GM10266 (cell line): ENCODE measurements at regions not wholly inside any gene's neighbourhood (a gene's known extent, or its start where the extent isn't known, plus 50 kb on each side); places are given as distances from the start of the nearest gene placed in this dataset.

Experiments used
- DNase-seq: peaks from one replicate; pipeline ENCODE4 v3.0.0; 2012; ENCODE audit errors: extremely low spot score
- TF ChIP-seq, protein P1 (sequence below): IDR thresholded peaks from 2 replicates; pipeline ENCODE4 v1.5.1; 2012; ENCODE audit warnings: mild to moderate bottlenecking, low read depth; ENCODE audit not compliant: control insufficient read depth, insufficient read depth; ENCODE audit errors: missing control alignments

DNA sequence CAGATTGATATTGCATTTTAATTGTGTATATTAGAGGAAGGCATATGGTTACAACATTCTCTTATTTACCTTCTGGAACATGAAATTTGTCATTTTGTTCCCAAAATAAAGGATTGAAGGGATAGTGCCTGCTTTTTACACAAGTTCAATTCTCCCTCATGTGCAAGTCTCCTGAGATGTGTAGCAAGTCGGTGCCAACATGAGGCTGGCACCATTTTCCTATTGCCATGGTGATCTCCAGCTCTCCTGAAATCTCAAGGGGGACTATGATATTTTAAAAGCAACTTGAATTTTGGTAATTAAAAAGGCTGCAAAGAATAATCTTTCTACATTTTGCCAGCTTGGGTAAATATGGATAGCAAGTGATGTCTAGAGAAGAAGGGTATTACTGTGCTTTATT is 693.3 kb upstream of the WWC1 start:
- TF ChIP-seq, protein P1, sequence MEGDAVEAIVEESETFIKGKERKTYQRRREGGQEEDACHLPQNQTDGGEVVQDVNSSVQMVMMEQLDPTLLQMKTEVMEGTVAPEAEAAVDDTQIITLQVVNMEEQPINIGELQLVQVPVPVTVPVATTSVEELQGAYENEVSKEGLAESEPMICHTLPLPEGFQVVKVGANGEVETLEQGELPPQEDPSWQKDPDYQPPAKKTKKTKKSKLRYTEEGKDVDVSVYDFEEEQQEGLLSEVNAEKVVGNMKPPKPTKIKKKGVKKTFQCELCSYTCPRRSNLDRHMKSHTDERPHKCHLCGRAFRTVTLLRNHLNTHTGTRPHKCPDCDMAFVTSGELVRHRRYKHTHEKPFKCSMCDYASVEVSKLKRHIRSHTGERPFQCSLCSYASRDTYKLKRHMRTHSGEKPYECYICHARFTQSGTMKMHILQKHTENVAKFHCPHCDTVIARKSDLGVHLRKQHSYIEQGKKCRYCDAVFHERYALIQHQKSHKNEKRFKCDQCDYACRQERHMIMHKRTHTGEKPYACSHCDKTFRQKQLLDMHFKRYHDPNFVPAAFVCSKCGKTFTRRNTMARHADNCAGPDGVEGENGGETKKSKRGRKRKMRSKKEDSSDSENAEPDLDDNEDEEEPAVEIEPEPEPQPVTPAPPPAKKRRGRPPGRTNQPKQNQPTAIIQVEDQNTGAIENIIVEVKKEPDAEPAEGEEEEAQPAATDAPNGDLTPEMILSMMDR = no peak
- DNase-seq = no peak

DNA sequence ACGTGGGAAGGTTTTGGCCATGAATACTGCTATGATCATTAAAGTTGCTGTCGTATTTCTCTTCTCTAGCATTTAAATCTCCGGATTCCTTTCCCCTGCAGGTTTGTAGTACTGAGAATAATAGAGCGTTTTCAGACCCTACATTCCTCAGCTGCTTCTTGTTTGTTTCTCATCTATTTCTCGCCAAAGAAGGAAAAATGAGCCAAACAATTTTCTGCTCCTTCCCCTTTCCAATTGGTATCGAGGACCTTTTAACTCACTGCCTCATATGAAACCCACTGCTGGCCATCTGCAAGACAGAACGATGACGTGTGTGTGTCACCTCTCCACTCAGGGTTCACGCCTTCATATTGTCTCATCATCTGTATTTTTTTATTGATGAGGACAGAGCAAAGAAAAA is 689.4 kb upstream of the WWC1 start:
- DNase-seq = no peak
- TF ChIP-seq, protein P1 = no peak

DNA sequence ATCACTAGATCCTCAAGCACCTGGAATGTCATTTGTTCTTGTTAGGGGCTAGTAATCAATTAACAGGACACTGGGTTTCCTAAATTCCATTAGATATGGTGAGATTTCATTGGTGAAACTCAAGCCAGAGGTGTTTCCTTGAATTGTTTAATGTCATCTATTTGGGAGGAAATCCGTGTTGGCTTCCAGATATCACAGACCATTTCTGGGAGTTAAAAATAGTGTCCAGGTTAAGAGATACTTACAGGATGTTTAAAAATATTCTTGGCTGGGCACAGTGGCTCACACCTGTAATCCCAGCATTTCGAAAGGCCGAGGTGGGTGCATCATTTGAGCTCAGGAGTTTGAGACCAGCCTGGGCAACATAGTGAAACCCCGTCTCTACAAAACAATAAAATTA is 688.3 kb upstream of the WWC1 start:
- TF ChIP-seq, protein P1 = no peak
- DNase-seq = no peak

DNA sequence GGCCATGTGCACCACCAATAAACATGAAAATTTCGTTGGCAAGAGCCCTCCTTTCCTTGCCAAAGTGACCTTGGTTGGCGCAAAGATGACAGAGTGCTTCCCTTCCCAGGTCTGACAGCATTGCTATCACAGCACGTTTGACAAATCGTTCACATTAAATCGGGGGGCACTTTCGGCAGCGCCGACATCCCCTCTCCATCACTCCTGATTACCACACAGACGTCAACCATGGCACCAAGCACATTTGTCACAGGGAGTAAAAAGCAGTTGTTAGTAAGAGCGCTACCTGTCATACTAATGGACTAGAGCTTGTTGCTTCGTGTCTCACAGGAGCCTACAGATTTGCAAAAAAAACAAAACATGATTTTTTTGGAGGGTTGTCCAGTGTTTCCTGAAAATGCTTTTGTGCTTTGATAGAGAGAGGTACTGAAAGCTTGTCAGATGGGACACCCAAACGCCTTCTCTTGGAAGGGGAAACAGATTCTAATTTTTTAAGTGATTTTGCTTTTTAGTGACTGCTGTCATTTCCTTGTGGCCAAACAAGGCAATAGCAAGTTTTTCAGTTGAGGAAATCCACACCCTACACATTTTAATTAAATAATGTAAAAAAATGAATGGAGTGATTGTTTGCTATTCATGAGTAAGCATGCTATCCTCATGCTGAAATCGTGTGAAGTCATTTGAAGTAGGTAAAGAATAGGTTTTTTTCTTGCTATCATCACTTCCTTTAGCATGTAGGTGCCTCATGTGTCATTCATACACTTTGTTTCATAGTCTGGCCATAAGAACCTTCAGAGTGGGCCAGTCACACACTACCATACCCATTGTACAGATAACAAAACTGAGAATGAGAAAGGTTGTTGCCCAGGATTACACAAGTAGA is 682.8 kb upstream of the WWC1 start:
- no peak for DNase-seq
- TF ChIP-seq, protein P1 = no peak

DNA sequence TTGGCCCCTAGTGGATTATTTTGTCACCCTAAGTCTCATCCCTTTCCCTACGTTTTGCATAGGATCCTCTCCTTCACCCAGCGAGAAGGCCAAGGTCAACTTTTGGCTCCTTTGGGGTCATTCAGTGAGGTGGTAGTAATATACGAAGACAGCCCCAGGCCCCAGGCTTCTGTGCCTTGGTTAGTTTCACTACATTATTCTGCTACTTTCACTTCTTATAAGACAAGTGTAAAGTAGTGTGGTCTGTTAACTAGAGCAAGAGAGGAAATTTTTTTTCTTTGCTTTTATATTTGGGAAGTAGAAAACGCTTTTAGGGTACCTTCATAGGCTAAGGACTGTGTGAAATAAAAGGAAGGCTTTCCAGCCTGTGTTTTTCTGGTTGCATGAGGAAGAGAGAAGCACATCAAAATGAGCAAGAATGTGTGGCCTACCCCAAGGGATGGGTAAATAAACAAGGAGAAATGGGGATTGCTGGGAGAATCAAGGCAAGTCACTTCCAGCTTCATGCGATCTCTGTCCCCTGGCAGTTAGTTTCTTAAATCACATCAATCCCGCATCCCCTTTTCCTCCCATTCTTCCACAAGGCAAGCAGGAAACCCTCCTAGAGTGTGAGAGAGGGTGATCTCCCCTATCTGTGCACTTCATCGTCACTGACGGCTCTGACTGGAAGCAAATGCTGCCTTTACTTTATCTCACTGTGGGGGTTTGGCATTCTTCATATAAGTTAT is 677.0 kb upstream of the WWC1 start:
- TF ChIP-seq, protein P1 = no peak
- no peak for DNase-seq

DNA sequence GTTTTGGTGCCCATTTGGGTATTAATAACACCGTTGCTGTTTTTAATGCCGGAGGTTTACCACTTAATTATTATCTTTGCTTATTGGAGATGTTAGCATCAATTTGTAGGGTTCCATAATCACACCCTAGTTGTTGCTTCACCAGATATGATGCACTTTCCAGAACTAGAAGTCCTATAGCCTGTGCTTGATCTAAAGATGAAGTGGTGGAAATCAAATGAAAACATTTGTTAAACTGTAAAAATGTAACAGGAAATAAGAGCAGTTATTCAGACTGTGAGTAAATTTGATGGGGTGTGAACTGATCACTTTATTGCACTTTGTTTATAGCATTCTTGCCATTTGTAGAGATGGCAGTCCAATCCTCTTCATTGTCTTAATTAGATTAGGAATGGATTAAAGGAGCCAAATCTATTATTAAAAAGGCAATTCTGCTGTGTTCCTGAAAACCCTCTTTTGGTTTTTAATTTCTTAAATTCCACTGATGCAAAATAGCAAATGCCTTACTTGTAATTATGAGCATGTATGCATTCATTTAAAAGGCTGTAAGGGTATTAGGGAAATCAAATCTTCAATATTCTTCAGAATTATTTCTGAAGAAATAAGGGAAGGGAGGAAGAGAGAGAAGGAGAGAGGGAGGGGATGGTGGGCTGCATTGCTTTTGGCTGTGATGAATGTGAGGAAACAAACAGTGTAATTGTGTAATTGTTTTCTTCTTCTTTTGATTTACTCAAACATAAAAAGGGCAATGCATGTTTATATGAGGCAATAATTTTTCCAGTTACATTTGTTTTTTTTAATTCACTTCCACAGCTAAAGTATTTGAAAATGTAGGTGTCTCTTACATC is 675.2 kb upstream of the WWC1 start:
- no peak for DNase-seq
- TF ChIP-seq, protein P1 = no peak
